Aorta (tissue), 5 donors: ENCODE measurements at regions not wholly inside any gene's neighbourhood (a gene's known extent, or its start where the extent isn't known, plus 50 kb on each side); places are given as distances from the start of the nearest gene placed in this dataset.

ENCODE experiments used
- ATAC-seq: fragments of 200-7000 bp; cut with Tn5 transposase; one replicate; pipeline ENCODE4 v1.9.1; 2022; ENCODE audit warnings: moderate library complexity; ENCODE audit not compliant: low FRiP score
- DNase-seq, 2 donors: peaks; one replicate each; pipeline ENCODE4 v3.0.0-alpha.2; 2020
- H3K27ac ChIP-seq, 2 donors: one replicate each; pipeline ENCODE4 v1.5.1; 2013; ENCODE audit warnings: low read length in 2 of 2, mild to moderate bottlenecking in 2 of 2, moderate library complexity in 2 of 2, control low read depth in 1 of 2, inconsistent platforms in 1 of 2, low read depth in 1 of 2
- H3K27me3 ChIP-seq, 2 donors: one replicate each; pipeline ENCODE4 v1.6.1; 2013; ENCODE audit warnings: control low read depth in 1 of 2, low read length in 1 of 2, mild to moderate bottlenecking in 1 of 2, moderate library complexity in 1 of 2; ENCODE audit not compliant: insufficient read depth in 2 of 2, control insufficient read depth in 1 of 2
- H3K36me3 ChIP-seq, 2 donors: one replicate each; pipeline ENCODE4 v1.6.1; 2013; ENCODE audit warnings: control low read depth in 1 of 2, low read length in 1 of 2, mild to moderate bottlenecking in 1 of 2; ENCODE audit not compliant: insufficient read depth in 2 of 2, control insufficient read depth in 1 of 2
- H3K4me1 ChIP-seq, 2 donors: one replicate each; pipeline ENCODE4 v1.6.1; 2013; ENCODE audit warnings: low read length in 2 of 2, control low read depth in 1 of 2, mild to moderate bottlenecking in 1 of 2, moderate library complexity in 1 of 2; ENCODE audit not compliant: insufficient read depth in 2 of 2, control insufficient read depth in 1 of 2
- H3K4me3 ChIP-seq, 2 donors: one replicate each; pipeline ENCODE4 v1.5.1; 2013; ENCODE audit warnings: low read length in 2 of 2, control low read depth in 1 of 2, mild to moderate bottlenecking in 1 of 2
- H3K9me3 ChIP-seq: one replicate; pipeline ENCODE4 v1.6.1; 2013; ENCODE audit warnings: mild to moderate bottlenecking, low read length; ENCODE audit not compliant: control insufficient read depth
- WGBS, 2 donors: extraction: QIAGEN DNeasy Blood & Tissue Kit; methylation state at CpG; one replicate each; pipeline ENCODE4 v1.1.7; 2013; 5-methylcytosine and 5-hydroxymethylcytosine counted together
- intact Hi-C, 2 donors: fragments of 100-400 bp; cut with DNase I; formaldehyde crosslinking; loops; one replicate each; pipeline versions ENCODE4 v1.14.2 to v1.15.0; 2022
- donor health status: healthy with polysubstance abuse.
- donor health status: Bipolar disorder and iron deficiency.
- donor health status: DM: no; HTN: no; CAD: no.
- donor health status: DM: no; HTN: no; CAD: no.
- donor health status: DM: yes; HTN: yes; CAD: no.

- intact Hi-C loops = no loop called here
- no peak overlapping the region for H3K27ac ChIP-seq
- H3K36me3 ChIP-seq = no peaks in the 10 kb centered on the region
- H3K9me3 ChIP-seq = peaks cover 6% of the 10 kb centered on the region
- DNase-seq = no peak
- no peak for ATAC-seq
- no peaks in the 10 kb centered on the region for H3K4me1 ChIP-seq
- H3K27me3 ChIP-seq = no peaks in the 10 kb centered on the region
- H3K4me3 ChIP-seq = no peak overlapping the region
Measured at GRCh38 chr2:212871597-212871996, 279.8 kb downstream of the IKZF2 start.

- H3K36me3 ChIP-seq = no peaks in the 10 kb centered on the region
- ATAC-seq = no peak
- intact Hi-C loops = no loop called here
- no peak overlapping the region for H3K4me3 ChIP-seq
- 93% methylated on average over 2 of the region's 2 CpGs for WGBS, 2 donors
- H3K4me1 ChIP-seq = no peaks in the 10 kb centered on the region
- H3K27ac ChIP-seq = no peak overlapping the region
- no peaks in the 10 kb centered on the region for H3K27me3 ChIP-seq
- peaks cover 1% of the 10 kb centered on the region for H3K9me3 ChIP-seq
- no peak for DNase-seq
Measured at GRCh38 chr2:212864186-212864585, 287.2 kb downstream of the IKZF2 start.

- H3K27me3 ChIP-seq = no peaks in the 10 kb centered on the region
- 53 to 54% methylated on average over 5 of the region's 5 CpGs for WGBS, 2 donors
- H3K4me1 ChIP-seq = no peaks in the 10 kb centered on the region
- H3K4me3 ChIP-seq = no peak overlapping the region
- H3K36me3 ChIP-seq = no peaks in the 10 kb centered on the region
- intact Hi-C loops = no loop called here
- H3K27ac ChIP-seq = no peak overlapping the region
- DNase-seq (no peak), ATAC-seq (no peak)
- peaks cover 1% of the 10 kb centered on the region for H3K9me3 ChIP-seq
Measured at GRCh38 chr2:212863185-212863588, 288.2 kb downstream of the IKZF2 start.

GRCh38 chr2:212858496-212858895 is 292.9 kb downstream of the IKZF2 start:
- Histone ChIP-seq H3K27ac (no peak overlapping the region), H3K4me3 (no peak overlapping the region), H3K4me1 (no peaks in the 10 kb centered on the region), H3K9me3 (no peaks in the 10 kb centered on the region), H3K27me3 (no peaks in the 10 kb centered on the region), H3K36me3 (no peaks in the 10 kb centered on the region)
- ATAC-seq = no peak
- intact Hi-C loops = no loop called here
- 19 to 37% methylated on average over 1 of the region's 1 CpG for WGBS, 2 donors
- DNase-seq = no peak

GRCh38 chr2:212854771-212855170 is 296.6 kb downstream of the IKZF2 start:
- no peak overlapping the region for H3K4me3 ChIP-seq
- H3K27ac ChIP-seq = no peak overlapping the region
- no peaks in the 10 kb centered on the region for H3K27me3 ChIP-seq
- ATAC-seq (no peak), DNase-seq (no peak)
- no peaks in the 10 kb centered on the region for H3K36me3 ChIP-seq
- intact Hi-C loops = no loop called here
- H3K9me3 ChIP-seq = no peaks in the 10 kb centered on the region
- no peaks in the 10 kb centered on the region for H3K4me1 ChIP-seq
- WGBS, 2 donors = 82 to 85% methylated on average over 4 of the region's 4 CpGs

DNA sequence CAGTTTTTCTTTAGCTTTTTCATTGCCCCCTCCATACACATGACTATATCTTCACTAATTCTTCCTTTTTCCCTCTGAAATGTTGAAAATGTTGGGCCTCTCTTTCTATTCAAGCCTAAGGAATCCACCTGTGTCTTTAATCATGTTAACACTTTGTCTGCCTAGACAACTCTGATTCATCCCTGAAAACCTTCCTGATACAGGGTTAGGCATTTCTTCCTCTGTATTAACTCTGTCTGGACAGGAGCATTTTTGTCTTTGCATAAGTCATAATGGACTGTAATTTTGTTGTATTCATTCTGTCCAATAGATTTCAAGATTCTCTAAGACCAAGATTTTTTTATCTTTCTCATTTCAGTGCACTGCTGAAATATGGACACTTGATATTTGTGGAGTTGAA is 297.3 kb downstream of the IKZF2 start:
- intact Hi-C loops = no loop called here

GRCh38 chr2:212845941-212846340 is 305.5 kb downstream of the IKZF2 start:
- Histone ChIP-seq H3K27ac (no peak overlapping the region), H3K4me3 (no peak overlapping the region), H3K36me3 (no peaks in the 10 kb centered on the region), H3K9me3 (no peaks in the 10 kb centered on the region), H3K27me3 (no peaks in the 10 kb centered on the region), H3K4me1 (no peaks in the 10 kb centered on the region)
- ATAC-seq (no peak), DNase-seq (no peak)
- WGBS, 2 donors = 50 to 65% methylated on average over 4 of the region's 4 CpGs
- intact Hi-C loops = no loop called here

More for the DNA sequence above, 297.3 kb downstream of the IKZF2 start:
- Histone ChIP-seq H3K27me3 (no peaks in the 10 kb centered on the region), H3K4me1 (no peaks in the 10 kb centered on the region), H3K36me3 (no peaks in the 10 kb centered on the region), H3K27ac (no peak overlapping the region), H3K9me3 (no peaks in the 10 kb centered on the region), H3K4me3 (no peak overlapping the region)
- DNase-seq (no peak), ATAC-seq (no peak)

- DNase-seq (no peak), ATAC-seq (no peak)
- H3K9me3 ChIP-seq = no peaks in the 10 kb centered on the region
- no peaks in the 10 kb centered on the region for H3K36me3 ChIP-seq
- no peak overlapping the region for H3K27ac ChIP-seq
- intact Hi-C loops = no loop called here
- H3K4me1 ChIP-seq = no peaks in the 10 kb centered on the region
- 62 to 64% methylated on average over 3 of the region's 3 CpGs for WGBS, 2 donors
- H3K4me3 ChIP-seq = no peak overlapping the region
- no peaks in the 10 kb centered on the region for H3K27me3 ChIP-seq
Measured at GRCh38 chr2:212843409-212844199, 305.0 kb upstream of the ERBB4 start.

DNA sequence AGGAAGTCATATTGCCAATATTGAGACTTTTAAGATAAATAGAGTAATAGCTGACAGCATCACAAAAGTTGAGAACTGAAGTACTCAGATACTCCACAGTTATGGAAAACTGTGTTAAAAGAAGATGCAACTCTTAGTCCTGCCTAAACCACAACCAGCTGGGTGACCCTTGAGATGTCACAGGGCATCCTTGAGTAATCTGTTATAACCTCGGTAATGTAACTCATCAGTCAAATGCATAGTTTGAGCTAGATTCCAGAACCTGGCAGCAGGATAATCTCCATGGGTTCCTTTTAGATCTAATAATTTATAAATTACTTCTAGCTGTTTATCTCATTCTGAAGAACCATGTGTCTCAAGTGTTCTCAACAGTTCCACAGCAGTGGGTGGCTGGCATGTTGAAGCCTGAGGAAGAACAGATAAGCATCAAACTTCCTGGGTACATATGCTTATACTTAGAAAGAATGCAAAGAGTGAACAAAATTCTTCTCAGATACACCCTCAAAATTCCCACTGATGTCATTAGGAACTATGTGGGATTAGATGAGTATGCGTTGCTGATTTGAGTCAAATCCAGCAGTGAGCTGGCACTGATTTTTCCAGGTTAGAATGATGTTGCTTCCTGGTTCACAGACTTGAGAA is 304.1 kb upstream of the ERBB4 start:
- no peaks in the 10 kb centered on the region for H3K4me1 ChIP-seq
- intact Hi-C loops = no loop called here
- WGBS, 2 donors = 59 to 60% methylated on average over 2 of the region's 2 CpGs

More for the DNA sequence above, 304.1 kb upstream of the ERBB4 start:
- Histone ChIP-seq H3K4me3 (no peak overlapping the region), H3K9me3 (no peaks in the 10 kb centered on the region), H3K27me3 (no peaks in the 10 kb centered on the region), H3K27ac (no peak overlapping the region), H3K36me3 (no peaks in the 10 kb centered on the region)
- ATAC-seq (no peak), DNase-seq (no peak)
